ENCODE measurements at regions not wholly inside any gene's neighbourhood (a gene's known extent, or its start where the extent isn't known, plus 50 kb on each side); places are given as distances from the start of the nearest gene placed in this dataset.

GRCh38 chr22:46054091-46055073 is 77.4 kb upstream of the WNT7B start:
- FAIRE-seq: no peak

GRCh38 chr22:46055181-46055875 is 78.4 kb upstream of the WNT7B start:
- FAIRE-seq: no peak

- no peak for FAIRE-seq
Observed at GRCh38 chr22:46055911-46056545, 79.1 kb upstream of the WNT7B start.

- FAIRE-seq: no peak
Observed at GRCh38 chr22:46056546-46057245, 79.7 kb upstream of the WNT7B start.

GRCh38 chr22:46057246-46058090 is 80.5 kb upstream of the WNT7B start:
- FAIRE-seq: no peak

GRCh38 chr22:46058091-46058420 is 81.1 kb upstream of the WNT7B start:
- FAIRE-seq: no peak

GRCh38 chr22:46058591-46059519 is 81.9 kb upstream of the WNT7B start:
- no peak for FAIRE-seq

GRCh38 chr22:46060292-46061123 is 83.5 kb upstream of the WNT7B start:
- no peak for FAIRE-seq

- FAIRE-seq: no peak
Observed at GRCh38 chr22:46061124-46061500, 84.2 kb upstream of the WNT7B start.

GRCh38 chr22:46061501-46062231 is 84.7 kb upstream of the WNT7B start:
- no peak for FAIRE-seq

- no peak for FAIRE-seq
Observed at GRCh38 chr22:46062232-46062615, 85.3 kb upstream of the WNT7B start.

GRCh38 chr22:46062971-46063631 is 86.1 kb upstream of the WNT7B start:
- FAIRE-seq: no peak

- FAIRE-seq: no peak
Observed at GRCh38 chr22:46063846-46064227, 86.5 kb upstream of the PPARA start.

- FAIRE-seq: no peak
Observed at GRCh38 chr22:46064228-46064965, 85.9 kb upstream of the PPARA start.

- no peak for FAIRE-seq
Observed at GRCh38 chr22:46064966-46065666, 85.2 kb upstream of the PPARA start.

GRCh38 chr22:46065691-46066454 is 84.5 kb upstream of the PPARA start:
- peak; percentile 57 for FAIRE-seq
